WTC11 (cell line): ENCODE measurements at regions not wholly inside any gene's neighbourhood (a gene's known extent, or its start where the extent isn't known, plus 50 kb on each side); places are given as distances from the start of the nearest gene placed in this dataset.

Experiments used
- ATAC-seq: fragments of 200-7000 bp; cut with Tn5 transposase; 2 replicates; pipeline ENCODE4 v1.10.0; 2021; ENCODE audit warnings: mild to moderate bottlenecking, moderate library complexity
- CTCF ChIA-PET: fragments of 300-600 bp; sonication (Branson Sonifier 250); formaldehyde crosslinking; loops from one replicate; lab custom pipeline; 2021; ENCODE audit warnings: antibody characterized with exemption; lab: Charles Lee
- POLR2A ChIA-PET: fragments of 350-600 bp; sonication (Branson Sonifier 250); formaldehyde crosslinking; loops from one replicate; lab custom pipeline; 2021; ENCODE audit warnings: antibody characterized with exemption; lab: Charles Lee
- DNase-seq: peaks from one replicate; pipeline ENCODE4 v3.0.0; 2021; ENCODE audit warnings: low spot score
- H3K27ac Mint-ChIP-seq: 2 replicates; pipeline ENCODE4 v1.8.0; 2021; ENCODE audit warnings: mixed read lengths
- H3K27me3 Mint-ChIP-seq: 2 replicates; pipeline ENCODE4 v1.8.0; 2021; ENCODE audit warnings: low read depth, mild to moderate bottlenecking, moderate library complexity, mixed read lengths
- H3K36me3 Mint-ChIP-seq: 2 replicates; pipeline ENCODE4 v1.8.0; 2021; ENCODE audit warnings: mixed read lengths
- H3K4me1 Mint-ChIP-seq: 2 replicates; pipeline ENCODE4 v1.8.0; 2022; ENCODE audit warnings: mixed read lengths
- H3K4me3 Mint-ChIP-seq: 2 replicates; pipeline ENCODE4 v1.8.0; 2021; ENCODE audit warnings: mild to moderate bottlenecking, moderate library complexity, mixed read lengths
- H3K9me3 Mint-ChIP-seq: 2 replicates; pipeline ENCODE4 v1.8.0; 2021; ENCODE audit warnings: mixed read lengths
- ATF2 ChIP-seq: sonication (generic); formaldehyde crosslinking; IDR thresholded peaks from 2 replicates; pipeline ENCODE4 v1.8.1; 2022; ENCODE audit warnings: low read depth, missing genetic modification reagents, borderline replicate concordance
- CDX4 ChIP-seq: fragments of 250-450 bp; sonication (Bioruptor Pico); IDR thresholded peaks from 2 replicates; pipeline ENCODE4 v1.9.0; 2021; ENCODE audit warnings: moderate library complexity, mild to moderate bottlenecking, inconsistent platforms, borderline replicate concordance
- CREM ChIP-seq: sonication (generic); formaldehyde crosslinking; IDR thresholded peaks from 2 replicates; pipeline ENCODE4 v1.8.1; 2022; ENCODE audit warnings: mild to moderate bottlenecking, missing genetic modification reagents, moderate library complexity
- EMX1 ChIP-seq: fragments of 250-450 bp; sonication (Bioruptor Pico); IDR thresholded peaks from 2 replicates; pipeline ENCODE4 v1.8.0; 2021; ENCODE audit warnings: mild to moderate bottlenecking
- FOXJ3 ChIP-seq: sonication (generic); formaldehyde crosslinking; IDR thresholded peaks from 2 replicates; pipeline ENCODE4 v1.9.0; 2021; ENCODE audit warnings: missing genetic modification reagents, mild to moderate bottlenecking, borderline replicate concordance
- HMGA2 ChIP-seq: fragments of 250-450 bp; sonication (Bioruptor Pico); IDR thresholded peaks from 2 replicates; pipeline ENCODE4 v1.4.0; 2021; ENCODE audit warnings: mild to moderate bottlenecking, moderate library complexity
- IRF1 ChIP-seq: sonication (generic); formaldehyde crosslinking; IDR thresholded peaks from 2 replicates; pipeline ENCODE4 v1.8.0; 2023; ENCODE audit warnings: missing genetic modification reagents
- MAX ChIP-seq: sonication (generic); formaldehyde crosslinking; IDR thresholded peaks from 2 replicates; pipeline ENCODE4 v1.8.0; 2022; ENCODE audit warnings: mild to moderate bottlenecking, missing genetic modification reagents
- MYBL2 ChIP-seq: sonication (generic); formaldehyde crosslinking; IDR thresholded peaks from 2 replicates; pipeline ENCODE4 v1.8.1; 2023; ENCODE audit warnings: mild to moderate bottlenecking, moderate library complexity, missing genetic modification reagents
- NR1H2 ChIP-seq: sonication (generic); formaldehyde crosslinking; IDR thresholded peaks from 2 replicates; pipeline ENCODE4 v1.9.0; 2021; ENCODE audit warnings: mild to moderate bottlenecking, moderate library complexity, missing genetic modification reagents
- OVOL2 ChIP-seq: fragments of 250-450 bp; sonication (Bioruptor Pico); IDR thresholded peaks from 2 replicates; pipeline ENCODE4 v1.9.0; 2021; ENCODE audit warnings: mild to moderate bottlenecking, borderline replicate concordance
- PRRX2 ChIP-seq: fragments of 250-450 bp; sonication (Bioruptor Pico); IDR thresholded peaks from 2 replicates; pipeline ENCODE4 v1.8.0; 2021; ENCODE audit warnings: mild to moderate bottlenecking
- RELA ChIP-seq: sonication (generic); formaldehyde crosslinking; IDR thresholded peaks from 2 replicates; pipeline ENCODE4 v1.8.1; 2022; ENCODE audit warnings: missing genetic modification reagents, mild to moderate bottlenecking, borderline replicate concordance
- TP53 ChIP-seq: sonication (generic); formaldehyde crosslinking; IDR thresholded peaks from 2 replicates; pipeline ENCODE4 v1.8.1; 2023; ENCODE audit warnings: mild to moderate bottlenecking, missing genetic modification reagents
- USF1 ChIP-seq: sonication (generic); formaldehyde crosslinking; IDR thresholded peaks from 2 replicates; pipeline ENCODE4 v1.8.0; 2022; ENCODE audit warnings: mild to moderate bottlenecking, missing genetic modification reagents
- ZNF317 ChIP-seq: sonication (generic); formaldehyde crosslinking; IDR thresholded peaks from 2 replicates; pipeline ENCODE4 v1.8.1; 2023; ENCODE audit warnings: low read depth, mild to moderate bottlenecking, moderate library complexity, missing genetic modification reagents, borderline replicate concordance
- ZNF396 ChIP-seq: fragments of 250-450 bp; sonication (Bioruptor Pico); IDR thresholded peaks from 2 replicates; pipeline ENCODE4 v1.8.0; 2021; ENCODE audit warnings: mild to moderate bottlenecking, moderate library complexity, borderline replicate concordance
- ZNF416 ChIP-seq: fragments of 250-450 bp; sonication (Bioruptor Pico); IDR thresholded peaks from 2 replicates; pipeline ENCODE4 v1.9.0; 2021; ENCODE audit warnings: mild to moderate bottlenecking, inconsistent platforms
- ZSCAN18 ChIP-seq: fragments of 250-450 bp; sonication (Bioruptor Pico); IDR thresholded peaks from 2 replicates; pipeline ENCODE4 v2.1.2; 2022; ENCODE audit warnings: mild to moderate bottlenecking, moderate library complexity

- DNase-seq: no peak
- POLR2A ChIA-PET: no interaction called here
- H3K4me1 Mint-ChIP-seq: peaks cover 57% of the 10 kb centered on the region
- TF ChIP-seq EMX1 (no peak), MAX (CRISPR knock-in tag) (peak; percentile 44; the same call in 1 of the 2 replicates)
- TF ChIP-seq, all 79 proteins: peak for 1
- Mint-ChIP-seq H3K27me3 (peaks cover 6% of the 10 kb centered on the region), H3K36me3 (peaks cover 6% of the 10 kb centered on the region), H3K9me3 (peaks cover 10% of the 10 kb centered on the region), H3K27ac (peak overlapping the region; percentile 93), H3K4me3 (peak overlapping the region; percentile 51)
- CTCF ChIA-PET: interaction anchor here (0.7 to 1.8 kb wide), 4 partner anchors 9 to 348 kb away, joined by 3 to 6 read pairs (median 4); no protein-coding TSS in a partner anchor
- peak; percentile 57 for ATAC-seq
Measured at GRCh38 chr3:45311953-45312801, 76.2 kb upstream of the LARS2 start.

GRCh38 chr3:45312836-45313493 lies 75.4 kb upstream of the LARS2 start:
- no peak for DNase-seq
- Mint-ChIP-seq H3K27ac (peak overlapping the region; percentile 93), H3K27me3 (no peaks in the 10 kb centered on the region; the same call in 1 of the 2 replicates), H3K4me1 (peaks cover 65% of the 10 kb centered on the region), H3K9me3 (peaks cover 4% of the 10 kb centered on the region), H3K4me3 (peak overlapping the region; percentile 51), H3K36me3 (no peaks in the 10 kb centered on the region)
- TF ChIP-seq TP53 (CRISPR knock-in tag) (no peak), ZNF396 (CRISPR knock-in tag) (no peak), USF1 (CRISPR knock-in tag) (no peak), MYBL2 (CRISPR knock-in tag) (no peak), CDX4 (no peak), ZNF416 (CRISPR knock-in tag) (no peak), ATF2 (no peak), FOXJ3 (CRISPR knock-in tag) (no peak), ZNF317 (CRISPR knock-in tag) (no peak), HMGA2 (CRISPR knock-in tag) (no peak), OVOL2 (CRISPR knock-in tag) (no peak), IRF1 (CRISPR knock-in tag) (no peak), RELA (CRISPR knock-in tag) (no peak), ZSCAN18 (no peak), PRRX2 (CRISPR knock-in tag) (no peak), CREM (CRISPR knock-in tag) (no peak), NR1H2 (CRISPR knock-in tag) (no peak)
- ATAC-seq: no peak
- CTCF ChIA-PET: interaction anchor here (0.7 to 1.8 kb wide), 5 partner anchors 9 to 347 kb away, joined by 3 to 6 read pairs (median 4); no protein-coding TSS in a partner anchor
- POLR2A ChIA-PET: no interaction called here
